ENCODE measurements at regions not wholly inside any gene's neighbourhood (a gene's known extent, or its start where the extent isn't known, plus 50 kb on each side); places are given as distances from the start of the nearest gene placed in this dataset.

- WGBS, 4 donors = 90 to 97% (median 92%) methylated on average over 1 of the region's 1 CpG
- intact Hi-C loops (cut with DNase I) = no loop called here
- TF ChIP-seq POLR2A (IDR thresholded peaks at IDR 0.05) (no peak), CTCF (IDR thresholded peaks at IDR 0.05) (no peak)
Measured at GRCh38 chr4:23165669-23166068, 472.9 kb downstream of the GBA3 start.

GRCh38 chr4:23163647-23164436 lies 471.1 kb downstream of the GBA3 start:
- Histone ChIP-seq H3K27me3 (no peaks in the 10 kb centered on the region), H3K36me3 (replicated peaks in 1 of 2) (no peaks in the 10 kb centered on the region), H3K4me3 (no peak overlapping the region), H3K27ac (no peak overlapping the region), H3K9me3 (replicated peaks in 1 of 3) (no peaks in the 10 kb centered on the region), H3K4me1 (replicated peaks in 1 of 2) (no peaks in the 10 kb centered on the region)
- intact Hi-C loops (cut with DNase I) = no loop called here
- DNase-seq = no peak
- WGBS, 4 donors = 71 to 81% (median 77%) methylated on average over 6 of the region's 6 CpGs
- TF ChIP-seq CTCF (IDR thresholded peaks at IDR 0.05) (no peak), POLR2A (IDR thresholded peaks at IDR 0.05) (no peak)

More at GRCh38 chr4:23165669-23166068, 472.9 kb downstream of the GBA3 start:
- H3K36me3 ChIP-seq (replicated peaks in 1 of 2) = no peaks in the 10 kb centered on the region
- no peaks in the 10 kb centered on the region for H3K9me3 ChIP-seq (replicated peaks in 1 of 3)
- no peaks in the 10 kb centered on the region for H3K4me1 ChIP-seq (replicated peaks in 1 of 2)
- DNase-seq = no peak
- no peak overlapping the region for H3K4me3 ChIP-seq
- H3K27me3 ChIP-seq = no peaks in the 10 kb centered on the region
- no peak overlapping the region for H3K27ac ChIP-seq

GRCh38 chr4:23162275-23162674 lies 469.5 kb downstream of the GBA3 start:
- H3K4me1 ChIP-seq (replicated peaks in 1 of 2) = no peaks in the 10 kb centered on the region
- no peak overlapping the region for H3K4me3 ChIP-seq
- WGBS, 4 donors = 72 to 77% (median 76%) methylated on average over 2 of the region's 2 CpGs
- no peaks in the 10 kb centered on the region for H3K36me3 ChIP-seq (replicated peaks in 1 of 2)
- intact Hi-C loops (cut with DNase I) = no loop called here
- no peak for TF ChIP-seq POLR2A (IDR thresholded peaks at IDR 0.05)
- TF ChIP-seq CTCF (IDR thresholded peaks at IDR 0.05) = no peak
- no peaks in the 10 kb centered on the region for H3K27me3 ChIP-seq
- DNase-seq = no peak
- no peak overlapping the region for H3K27ac ChIP-seq
- no peaks in the 10 kb centered on the region for H3K9me3 ChIP-seq (replicated peaks in 1 of 3)

- intact Hi-C loops (cut with DNase I) = no loop called here
- Histone ChIP-seq H3K27me3 (no peaks in the 10 kb centered on the region), H3K27ac (no peak overlapping the region), H3K36me3 (replicated peaks in 1 of 2) (no peaks in the 10 kb centered on the region), H3K4me3 (no peak overlapping the region), H3K4me1 (replicated peaks in 1 of 2) (no peaks in the 10 kb centered on the region), H3K9me3 (replicated peaks in 1 of 3) (no peaks in the 10 kb centered on the region)
- no peak for DNase-seq
- 77 to 87% (median 86%) methylated on average over 3 of the region's 3 CpGs for WGBS, 4 donors
- TF ChIP-seq POLR2A (IDR thresholded peaks at IDR 0.05) = no peak
- TF ChIP-seq CTCF (IDR thresholded peaks at IDR 0.05) = no peak
Measured at GRCh38 chr4:23161787-23162186, 469.1 kb downstream of the GBA3 start.
